C4-2B (cell line): ENCODE measurements at regions not wholly inside any gene's neighbourhood (a gene's known extent, or its start where the extent isn't known, plus 50 kb on each side); places are given as distances from the start of the nearest gene placed in this dataset.

ENCODE experiments used
- ZFX ChIP-seq: fragments of 450-650 bp; IDR thresholded peaks from 2 replicates; pipeline ENCODE4 v1.6.1; 2017
- TF ChIP-seq, protein P1 (sequence below): fragments of 450-650 bp; conservative IDR thresholded peaks from 2 replicates; pipeline ENCODE4 v1.5.1; 2017; ENCODE audit warnings: mild to moderate bottlenecking

DNA sequence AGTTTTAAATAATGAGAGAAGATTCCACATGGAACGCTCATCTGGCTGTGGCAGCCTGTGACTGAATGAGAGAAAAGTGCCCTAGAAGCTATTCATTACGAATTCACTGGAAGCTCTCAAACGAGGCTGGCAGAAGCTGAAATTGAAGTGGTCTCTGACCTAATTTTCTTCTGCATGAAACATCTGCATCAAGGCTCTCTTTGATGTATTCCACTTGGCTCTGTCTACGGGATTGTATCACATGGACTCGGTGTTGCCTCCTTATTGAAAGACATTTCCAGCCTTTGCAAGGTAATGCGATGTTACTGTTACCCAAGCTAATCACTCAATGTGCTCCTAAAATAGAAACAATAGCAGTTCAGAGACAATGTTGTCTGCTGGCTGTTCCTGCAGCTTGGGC, 246.9 kb upstream of the ZNF462 start:
- TF ChIP-seq, protein P1, sequence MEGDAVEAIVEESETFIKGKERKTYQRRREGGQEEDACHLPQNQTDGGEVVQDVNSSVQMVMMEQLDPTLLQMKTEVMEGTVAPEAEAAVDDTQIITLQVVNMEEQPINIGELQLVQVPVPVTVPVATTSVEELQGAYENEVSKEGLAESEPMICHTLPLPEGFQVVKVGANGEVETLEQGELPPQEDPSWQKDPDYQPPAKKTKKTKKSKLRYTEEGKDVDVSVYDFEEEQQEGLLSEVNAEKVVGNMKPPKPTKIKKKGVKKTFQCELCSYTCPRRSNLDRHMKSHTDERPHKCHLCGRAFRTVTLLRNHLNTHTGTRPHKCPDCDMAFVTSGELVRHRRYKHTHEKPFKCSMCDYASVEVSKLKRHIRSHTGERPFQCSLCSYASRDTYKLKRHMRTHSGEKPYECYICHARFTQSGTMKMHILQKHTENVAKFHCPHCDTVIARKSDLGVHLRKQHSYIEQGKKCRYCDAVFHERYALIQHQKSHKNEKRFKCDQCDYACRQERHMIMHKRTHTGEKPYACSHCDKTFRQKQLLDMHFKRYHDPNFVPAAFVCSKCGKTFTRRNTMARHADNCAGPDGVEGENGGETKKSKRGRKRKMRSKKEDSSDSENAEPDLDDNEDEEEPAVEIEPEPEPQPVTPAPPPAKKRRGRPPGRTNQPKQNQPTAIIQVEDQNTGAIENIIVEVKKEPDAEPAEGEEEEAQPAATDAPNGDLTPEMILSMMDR, result no peak
- TF ChIP-seq ZFX, result no peak
